HG02973 (cell line): ENCODE measurements at regions not wholly inside any gene's neighbourhood (a gene's known extent, or its start where the extent isn't known, plus 50 kb on each side); places are given as distances from the start of the nearest gene placed in this dataset.

Source experiments
- ATAC-seq: cut with Tn5 transposase; IDR thresholded peaks from one replicate; pipeline ENCODE4 v1.9.1; 2021; ENCODE audit warnings: moderate library complexity; ENCODE audit not compliant: unreplicated experiment

DNA sequence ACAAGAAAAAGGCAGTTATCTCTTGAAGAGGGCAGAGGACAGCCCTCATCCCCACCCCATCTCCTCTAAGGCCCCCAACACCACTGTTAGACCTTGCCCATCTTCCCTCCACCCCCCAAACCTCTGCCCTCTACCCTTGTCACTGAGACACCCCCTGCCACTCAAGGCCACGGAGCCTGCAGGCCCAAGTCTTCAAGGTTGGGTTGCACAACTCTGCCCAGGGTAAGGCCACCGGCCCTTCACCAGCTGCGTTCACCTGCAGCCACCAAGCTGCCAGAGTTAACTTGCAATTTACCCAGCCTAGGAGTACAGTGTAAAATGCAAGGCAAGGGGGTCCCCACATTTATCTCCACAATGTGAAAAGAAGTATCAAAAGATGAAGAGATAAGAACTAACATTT lies 128.7 kb upstream of the PKDCC start:
- ATAC-seq = no peak

DNA sequence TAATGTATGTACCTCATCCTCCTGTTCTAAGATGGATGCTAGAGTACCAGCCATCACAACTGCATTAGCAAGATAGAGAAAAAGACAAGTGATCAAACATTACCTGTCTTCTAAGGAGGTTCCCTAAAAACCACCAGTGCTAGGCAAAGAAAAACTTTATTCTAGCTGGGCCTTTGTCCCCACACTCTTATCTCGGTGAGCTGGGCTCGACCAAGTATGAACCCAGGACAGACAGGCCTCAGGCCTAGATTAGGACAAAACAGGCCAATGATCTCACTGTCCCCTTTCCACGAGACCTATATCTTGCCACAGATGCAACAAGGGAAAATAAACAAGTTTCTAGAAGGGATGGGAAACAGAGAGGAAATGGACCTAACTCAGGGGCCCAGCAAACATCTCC lies 127.6 kb upstream of the PKDCC start:
- ATAC-seq = no peak

DNA sequence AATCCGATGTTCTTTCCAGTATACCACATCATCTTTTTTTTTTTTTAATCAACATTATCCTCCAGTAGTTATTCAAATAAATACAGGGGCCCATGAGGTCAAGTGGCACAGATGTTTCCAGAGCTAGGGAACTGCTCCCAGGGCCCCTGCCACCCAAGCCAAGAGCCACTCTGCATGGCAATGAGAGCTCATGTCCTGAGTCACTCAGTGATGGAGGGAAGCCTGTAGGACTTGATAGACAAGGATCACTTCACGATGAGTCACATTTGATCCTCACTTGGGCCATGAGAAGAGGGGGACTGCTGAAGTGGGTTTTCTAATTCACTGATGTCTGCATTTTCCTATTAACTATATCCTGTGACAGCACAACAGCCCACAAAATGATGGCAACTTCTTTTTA lies 127.0 kb upstream of the PKDCC start:
- no peak for ATAC-seq

DNA sequence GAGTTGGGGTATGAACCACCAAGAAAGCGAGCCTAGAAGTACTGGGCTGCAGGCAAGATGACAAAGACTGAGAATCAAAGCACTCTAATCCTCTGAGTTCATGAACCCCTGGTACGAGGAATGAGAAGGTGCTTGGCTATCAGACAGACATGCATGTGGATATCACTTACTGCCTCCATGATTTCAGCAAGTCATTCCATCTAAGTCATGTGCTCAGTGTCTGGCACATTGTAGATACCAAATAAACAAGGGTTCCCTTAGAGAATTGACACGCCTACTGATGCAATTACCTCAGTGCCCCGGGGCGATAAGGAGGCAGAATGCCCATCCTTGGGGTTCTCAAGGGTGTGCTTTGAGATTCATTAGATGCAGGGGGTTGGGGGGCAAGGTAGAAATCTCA lies 125.6 kb upstream of the PKDCC start:
- no peak for ATAC-seq

- ATAC-seq = no peak
Measured at GRCh38 chr2:41923156-41923786, 124.5 kb upstream of the PKDCC start.

GRCh38 chr2:41924024-41924423 lies 123.8 kb upstream of the PKDCC start:
- no peak for ATAC-seq

DNA sequence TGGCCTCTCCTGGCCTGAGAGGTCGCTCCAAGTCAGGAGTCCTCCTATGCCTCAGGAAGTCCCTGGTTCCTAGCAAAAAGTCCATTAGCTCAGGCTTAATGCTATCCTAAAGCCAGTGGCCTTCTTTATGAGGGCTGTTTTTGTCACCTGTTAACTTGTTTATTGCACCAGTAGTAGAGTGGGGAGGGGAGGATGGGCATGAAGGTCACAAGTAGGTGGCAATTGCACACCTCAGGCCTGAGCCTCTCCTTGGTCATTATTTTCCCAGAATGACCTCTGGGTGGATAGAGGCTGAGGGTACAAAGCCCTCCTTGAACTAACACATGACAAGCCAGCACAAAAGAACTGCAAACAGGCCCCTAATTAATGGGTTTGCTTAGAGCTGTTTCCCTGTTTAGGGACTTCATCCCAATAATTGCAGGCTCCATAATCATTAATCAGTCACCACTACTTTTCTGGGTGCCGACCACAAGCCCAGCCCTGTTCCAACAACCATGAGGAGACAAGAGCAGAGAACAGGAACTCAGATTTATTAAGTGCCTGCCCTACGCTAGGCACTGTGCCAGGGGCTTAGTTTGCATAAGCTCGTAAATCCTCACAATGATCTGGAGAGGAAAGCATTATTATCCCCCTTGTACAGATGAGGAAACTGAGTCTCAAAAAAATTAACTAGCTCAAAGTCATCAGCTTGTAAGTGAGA lies 123.0 kb upstream of the PKDCC start:
- ATAC-seq = no peak

DNA sequence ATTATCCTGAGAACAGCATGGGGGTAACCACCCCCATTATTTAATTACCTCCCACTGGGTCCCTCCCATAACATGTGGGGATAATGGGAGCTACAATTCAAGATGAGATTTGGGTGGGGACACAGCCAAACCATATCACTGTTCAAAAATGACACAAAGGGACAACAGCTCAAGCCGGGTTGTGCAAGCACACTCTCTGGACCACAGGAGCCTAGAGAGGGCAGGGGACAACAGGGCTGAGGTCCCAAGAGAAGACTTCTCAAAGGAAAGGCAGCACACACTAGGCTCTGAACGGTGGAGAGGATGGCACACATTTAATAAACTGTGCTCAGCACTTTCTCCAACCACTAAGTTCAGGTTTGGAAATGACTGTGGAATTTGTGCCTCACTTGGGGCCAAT lies 122.1 kb upstream of the PKDCC start:
- no peak for ATAC-seq

- no peak for ATAC-seq
Measured at GRCh38 chr2:41926614-41927580, 120.9 kb upstream of the PKDCC start.

DNA sequence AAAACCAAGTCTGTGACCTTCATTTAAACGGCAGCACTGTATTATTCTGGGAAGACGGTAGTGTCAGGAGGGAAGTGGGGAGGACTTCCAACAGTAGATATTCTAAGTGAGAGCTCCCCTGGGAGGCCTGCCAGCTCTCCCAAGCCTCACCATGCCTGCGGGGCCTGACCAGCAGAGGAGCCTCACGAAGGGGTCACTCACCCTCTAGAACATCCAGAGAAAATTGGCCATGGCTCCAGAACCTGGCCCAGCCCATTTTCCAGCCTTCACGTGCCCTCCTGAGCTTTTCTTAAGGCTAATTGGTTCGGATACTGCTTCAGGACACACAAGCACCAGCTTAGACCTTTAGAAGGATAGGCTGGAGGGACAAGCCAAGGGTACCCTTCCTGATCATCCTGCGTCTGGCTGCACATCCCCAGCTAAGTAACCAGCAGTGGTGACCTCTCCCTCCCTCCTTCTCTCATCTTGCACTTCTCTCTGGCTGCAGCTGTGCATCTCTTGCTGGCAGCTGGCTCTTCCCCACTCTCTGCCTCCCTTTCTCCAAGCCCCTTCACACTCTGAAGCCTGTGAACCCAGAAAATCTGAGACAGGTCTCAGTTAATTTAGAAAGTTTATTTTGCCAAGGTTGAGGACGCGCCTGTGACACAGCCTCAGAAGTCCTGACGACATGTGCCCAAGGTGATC lies 120.1 kb upstream of the PKDCC start:
- ATAC-seq = no peak

- no peak for ATAC-seq
Measured at GRCh38 chr2:41928526-41928925, 119.3 kb upstream of the PKDCC start.

- ATAC-seq = no peak
Measured at GRCh38 chr2:41930807-41931566, 116.8 kb upstream of the PKDCC start.

- ATAC-seq = no peak
Measured at GRCh38 chr2:41932241-41933045, 115.4 kb upstream of the PKDCC start.

DNA sequence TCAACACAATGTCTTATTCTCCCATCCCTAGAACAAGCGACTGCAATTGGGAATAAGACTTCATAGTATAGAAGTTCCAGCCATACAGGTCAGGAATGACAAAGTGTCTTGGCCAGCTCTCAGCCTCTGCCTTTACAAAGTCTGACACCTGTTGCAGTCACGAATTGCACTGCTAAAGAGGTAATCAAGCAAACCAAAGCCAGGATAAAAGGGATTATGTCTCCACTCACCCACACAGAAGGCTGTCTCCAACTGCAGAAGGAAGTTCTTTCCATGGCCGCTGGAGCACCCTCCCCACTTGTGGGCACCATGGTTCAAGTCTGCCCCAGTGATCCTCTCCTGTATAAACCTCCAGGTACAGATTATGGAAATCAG lies 114.8 kb upstream of the PKDCC start:
- no peak for ATAC-seq

DNA sequence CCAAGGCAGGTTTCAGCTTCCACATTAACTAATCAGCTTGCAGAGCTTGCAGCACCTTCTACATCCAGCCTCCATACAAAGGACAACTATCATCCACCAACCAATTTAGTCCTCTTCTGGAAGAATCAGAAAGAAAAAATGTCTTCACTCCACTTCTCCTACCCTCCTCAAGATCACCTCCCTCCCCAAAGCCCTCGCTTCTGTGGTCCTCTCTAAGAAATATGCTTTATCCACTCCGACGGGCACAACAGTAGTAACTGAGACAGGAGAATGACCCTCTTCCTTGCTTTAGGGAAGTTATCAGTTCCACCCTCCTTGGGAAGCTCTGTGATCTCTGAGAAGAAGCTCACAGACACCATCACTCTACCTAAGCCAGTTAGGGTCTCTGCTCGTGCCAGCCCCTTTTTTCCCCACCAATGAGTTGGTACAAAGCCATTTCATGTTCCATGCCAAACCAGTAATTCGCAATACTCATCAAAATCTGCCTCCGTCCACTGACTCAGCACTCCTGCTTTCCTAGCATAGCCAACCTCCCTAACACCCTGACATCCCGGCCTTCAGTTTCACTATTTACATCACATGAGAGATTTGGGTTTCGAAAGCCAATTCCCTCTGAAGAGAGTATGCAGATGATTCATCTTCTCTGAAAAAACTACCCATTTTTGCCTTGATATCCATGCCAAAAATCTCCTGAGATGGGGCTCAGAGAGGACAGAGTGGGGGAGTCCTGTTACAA lies 114.1 kb upstream of the PKDCC start:
- no peak for ATAC-seq

GRCh38 chr2:41934329-41934958 lies 113.4 kb upstream of the PKDCC start:
- no peak for ATAC-seq

DNA sequence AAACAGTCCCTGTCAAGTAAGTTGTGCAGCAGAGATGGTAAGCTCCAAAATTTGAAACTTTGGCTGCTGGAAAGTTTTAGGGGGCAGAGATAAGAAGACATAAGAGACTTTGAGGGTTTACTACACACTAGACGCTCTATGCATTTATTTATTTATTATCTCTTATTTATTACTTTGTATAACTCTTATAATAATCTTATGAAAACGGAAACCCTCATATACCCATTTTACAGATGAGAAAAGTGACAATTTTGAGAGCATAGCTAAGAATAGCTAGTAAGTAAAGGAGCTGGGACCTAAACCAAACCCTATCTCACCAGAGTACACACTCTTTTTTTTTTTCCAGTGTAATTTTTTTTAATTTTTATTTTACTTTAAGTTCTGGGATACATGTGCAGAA lies 112.8 kb upstream of the PKDCC start:
- no peak for ATAC-seq

- ATAC-seq = no peak
Measured at GRCh38 chr2:41935825-41936224, 112.0 kb upstream of the PKDCC start.
